B cell (primary cell): ENCODE measurements at regions not wholly inside any gene's neighbourhood (a gene's known extent, or its start where the extent isn't known, plus 50 kb on each side); places are given as distances from the start of the nearest gene placed in this dataset.
A peak's percentile ranks its signal among the peaks of the same experiment; 100 is the strongest.
"Not testable (repeated sequence)": the region's sequence is repeated elsewhere in the genome, so short reads cannot be mapped to it uniquely, and the experiment has no call there.

Source experiments
- ATAC-seq: fragments of 200-7000 bp; cut with Tn5 transposase; one replicate; pipeline ENCODE4 v1.10.0; 2021; ENCODE audit warnings: low read depth, mild to moderate bottlenecking, moderate number of reproducible peaks, moderate library complexity
- CTCF ChIA-PET: fragments of 350-600 bp; sonication (Branson Sonifier 250); formaldehyde crosslinking; loops from one replicate; lab custom pipeline; 2021; ENCODE audit warnings: antibody characterized with exemption, inconsistent platforms; lab: Charles Lee
- POLR2A ChIA-PET: fragments of 350-600 bp; sonication (Branson Sonifier 250); formaldehyde crosslinking; loops from one replicate; lab custom pipeline; 2021; ENCODE audit warnings: antibody characterized with exemption; lab: Charles Lee
- DNase-seq: peaks from one replicate; pipeline ENCODE4 v3.0.0; 2013
- H2AFZ ChIP-seq: 2 replicates; pipeline ENCODE4 v1.6.1; 2012; ENCODE audit warnings: mild to moderate bottlenecking, low read depth, low read length; ENCODE audit not compliant: insufficient read depth, poor library complexity, severe bottlenecking
- H3K27ac ChIP-seq, 2 donors: 1 replicate in 1 of 2; 2 replicates in 1 of 2; pipeline ENCODE4 v1.5.1; 2012 to 2013; ENCODE audit warnings: low read length in 2 of 2, mild to moderate bottlenecking in 2 of 2, moderate library complexity in 1 of 2
- H3K27me3 ChIP-seq, 4 experiments: fragments of 200-600 bp in 1 of 4; sonication (generic) in 1 of 4; replicated peaks in 1 of 4; 1 replicate in 2 of 4; 2 replicates in 2 of 4; pipeline versions ENCODE4 v1.6.1 to v1.7.0; 2013 to 2016; ENCODE audit warnings: low read length in 3 of 4, mild to moderate bottlenecking in 2 of 4, mixed read lengths in 1 of 4, moderate library complexity in 1 of 4; ENCODE audit not compliant: insufficient read depth in 4 of 4, control insufficient read depth in 3 of 4; ENCODE audit errors: control extremely low read depth in 1 of 4
- H3K36me3 ChIP-seq, 2 experiments: replicated peaks in 1 of 2; 1 replicate in 1 of 2; 2 replicates in 1 of 2; pipeline versions ENCODE4 v1.6.1 to v1.7.1; 2013; ENCODE audit warnings: low read length in 1 of 2; ENCODE audit not compliant: insufficient read depth in 2 of 2, control insufficient read depth in 1 of 2; ENCODE audit errors: control extremely low read depth in 1 of 2, extremely low read depth in 1 of 2
- H3K4me1 ChIP-seq, 2 donors: fragments of 200-600 bp in 1 of 2; sonication (generic) in 1 of 2; 1 replicate in 1 of 2; 2 replicates in 1 of 2; pipeline versions ENCODE4 v1.5.1 to v1.6.1; 2013 to 2017; ENCODE audit warnings: low read length in 2 of 2; ENCODE audit not compliant: control insufficient read depth in 2 of 2, insufficient read depth in 2 of 2
- H3K4me2 ChIP-seq: replicated peaks from 2 replicates; pipeline ENCODE3; 2012; ENCODE audit warnings: mild to moderate bottlenecking, low read depth, low read length; ENCODE audit not compliant: poor library complexity, severe bottlenecking
- H3K4me3 ChIP-seq, 5 experiments: fragments of 200-600 bp in 1 of 5; sonication (generic) in 1 of 5; 1 replicate in 3 of 5; 2 replicates in 2 of 5; pipeline versions ENCODE4 v1.5.1 to v1.7.0; 2011 to 2016; ENCODE audit warnings: low read length in 4 of 5, mild to moderate bottlenecking in 4 of 5, low read depth in 2 of 5, control low read depth in 1 of 5, moderate library complexity in 1 of 5; ENCODE audit not compliant: insufficient read depth in 1 of 5; ENCODE audit errors: control extremely low read depth in 1 of 5, extremely low read depth in 1 of 5
- H3K79me2 ChIP-seq: fragments of 200-600 bp; sonication (generic); one replicate; pipeline ENCODE4 v1.6.0; 2016; ENCODE audit warnings: low read length; ENCODE audit not compliant: control insufficient read depth, insufficient read depth
- H3K9ac ChIP-seq: fragments of 200-600 bp; sonication (generic); 2 replicates; pipeline ENCODE4 v1.6.1; 2017; ENCODE audit warnings: mild to moderate bottlenecking, low read length, moderate library complexity
- H3K9me3 ChIP-seq, 3 donors: one replicate each; pipeline versions ENCODE4 v1.6.1 to v1.7.1; 2013; ENCODE audit warnings: low read length in 2 of 3; ENCODE audit not compliant: control insufficient read depth in 2 of 3, insufficient read depth in 1 of 3; ENCODE audit errors: control extremely low read depth in 1 of 3
- H4K20me1 ChIP-seq: 2 replicates; pipeline ENCODE4 v1.6.0; 2012; ENCODE audit warnings: mild to moderate bottlenecking, low read length; ENCODE audit not compliant: insufficient read depth, control insufficient read depth, poor library complexity, severe bottlenecking
- H3K27ac Mint-ChIP-seq: one replicate; pipeline ENCODE4 v1.8.0; 2021; ENCODE audit warnings: mixed read lengths
- H3K27me3 Mint-ChIP-seq: one replicate; pipeline ENCODE4 v1.8.0; 2021; ENCODE audit warnings: mixed read lengths
- H3K4me1 Mint-ChIP-seq: one replicate; pipeline ENCODE4 v1.8.0; 2021; ENCODE audit warnings: mixed read lengths
- H3K4me3 Mint-ChIP-seq: one replicate; pipeline ENCODE4 v1.8.0; 2021; ENCODE audit warnings: mixed read lengths
- H3K9me3 Mint-ChIP-seq: one replicate; pipeline ENCODE4 v1.8.0; 2022; ENCODE audit warnings: mixed read lengths; ENCODE audit not compliant: insufficient read depth
- EZH2 ChIP-seq: IDR thresholded peaks from 2 replicates; pipeline ENCODE4 v1.6.1; 2012; ENCODE audit warnings: borderline replicate concordance, low read depth, mild to moderate bottlenecking, moderate library complexity, low read length; ENCODE audit not compliant: insufficient read depth, poor library complexity, severe bottlenecking
- WGBS: methylation state at CpG from one replicate; pipeline ENCODE4 v1.1.5; 2013; ENCODE audit warnings: missing lambda C conversion rate; ENCODE audit not compliant: insufficient coverage; 5-methylcytosine and 5-hydroxymethylcytosine counted together
- intact Hi-C: fragments of 100-400 bp; cut with micrococcal nuclease; formaldehyde crosslinking; loops from one replicate; pipeline ENCODE4 v1.10.0; 2022
- TF ChIP-seq, protein P1 (sequence below): fragments of 200-600 bp; IDR thresholded peaks from one replicate; pipeline ENCODE4 v1.8.0; 2022; ENCODE audit warnings: antibody characterized with exemption, mild to moderate bottlenecking

DNA sequence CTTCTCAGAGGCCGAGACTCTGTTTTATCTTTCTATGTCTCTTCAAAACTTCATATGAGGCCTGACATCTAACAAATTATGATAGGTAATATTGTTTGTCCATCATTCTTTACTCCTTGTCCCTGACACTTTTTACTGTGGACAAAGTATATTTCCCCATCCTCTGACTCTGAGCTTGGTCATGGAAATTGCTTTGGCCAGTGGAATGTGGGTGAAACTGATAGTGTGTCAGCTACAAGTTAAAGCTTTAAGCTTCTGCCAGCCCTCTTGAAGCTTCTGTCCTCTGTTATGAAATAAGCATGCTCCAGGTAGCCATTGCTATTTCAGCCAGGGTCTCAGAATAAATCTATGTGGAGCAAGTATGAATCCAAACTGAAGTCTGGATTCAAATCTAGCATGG, 604.6 kb downstream of the BCOR start:
- CTCF ChIA-PET = no interaction called here
- Histone ChIP-seq H2AFZ (no peak overlapping the region), H3K36me3 (no peaks in the 10 kb centered on the region), H3K9me3 (peaks cover 0 to 4% (median 0%) of the 10 kb centered on the region in 3 donors), H3K4me2 (peak overlapping the region; percentile 68), H3K4me3 (no peak overlapping the region), H3K27me3 (no peaks in the 10 kb centered on the region), H3K79me2 (no peaks in the 10 kb centered on the region), H4K20me1 (no peaks in the 10 kb centered on the region), H3K27ac (peak overlapping the region; percentile 38 to 40), H3K4me1 (peaks cover 47 to 51% of the 10 kb centered on the region in 2 donors), H3K9ac (no peak overlapping the region)
- no CpG with 5 or more reads among the region's 1 CpG for WGBS
- H3K4me3 Mint-ChIP-seq = peak overlapping the region; percentile 70
- intact Hi-C loops = no loop called here
- DNase-seq = no peak
- POLR2A ChIA-PET = no interaction called here
- no peaks in the 10 kb centered on the region for H3K27me3 Mint-ChIP-seq
- H3K27ac Mint-ChIP-seq = peak overlapping the region; percentile 82
- ATAC-seq = no peak
- TF ChIP-seq, protein P1, sequence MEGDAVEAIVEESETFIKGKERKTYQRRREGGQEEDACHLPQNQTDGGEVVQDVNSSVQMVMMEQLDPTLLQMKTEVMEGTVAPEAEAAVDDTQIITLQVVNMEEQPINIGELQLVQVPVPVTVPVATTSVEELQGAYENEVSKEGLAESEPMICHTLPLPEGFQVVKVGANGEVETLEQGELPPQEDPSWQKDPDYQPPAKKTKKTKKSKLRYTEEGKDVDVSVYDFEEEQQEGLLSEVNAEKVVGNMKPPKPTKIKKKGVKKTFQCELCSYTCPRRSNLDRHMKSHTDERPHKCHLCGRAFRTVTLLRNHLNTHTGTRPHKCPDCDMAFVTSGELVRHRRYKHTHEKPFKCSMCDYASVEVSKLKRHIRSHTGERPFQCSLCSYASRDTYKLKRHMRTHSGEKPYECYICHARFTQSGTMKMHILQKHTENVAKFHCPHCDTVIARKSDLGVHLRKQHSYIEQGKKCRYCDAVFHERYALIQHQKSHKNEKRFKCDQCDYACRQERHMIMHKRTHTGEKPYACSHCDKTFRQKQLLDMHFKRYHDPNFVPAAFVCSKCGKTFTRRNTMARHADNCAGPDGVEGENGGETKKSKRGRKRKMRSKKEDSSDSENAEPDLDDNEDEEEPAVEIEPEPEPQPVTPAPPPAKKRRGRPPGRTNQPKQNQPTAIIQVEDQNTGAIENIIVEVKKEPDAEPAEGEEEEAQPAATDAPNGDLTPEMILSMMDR = no peak
- no peak for TF ChIP-seq EZH2
- H3K4me1 Mint-ChIP-seq = peaks cover 39% of the 10 kb centered on the region
- H3K9me3 Mint-ChIP-seq = no peaks in the 10 kb centered on the region

DNA sequence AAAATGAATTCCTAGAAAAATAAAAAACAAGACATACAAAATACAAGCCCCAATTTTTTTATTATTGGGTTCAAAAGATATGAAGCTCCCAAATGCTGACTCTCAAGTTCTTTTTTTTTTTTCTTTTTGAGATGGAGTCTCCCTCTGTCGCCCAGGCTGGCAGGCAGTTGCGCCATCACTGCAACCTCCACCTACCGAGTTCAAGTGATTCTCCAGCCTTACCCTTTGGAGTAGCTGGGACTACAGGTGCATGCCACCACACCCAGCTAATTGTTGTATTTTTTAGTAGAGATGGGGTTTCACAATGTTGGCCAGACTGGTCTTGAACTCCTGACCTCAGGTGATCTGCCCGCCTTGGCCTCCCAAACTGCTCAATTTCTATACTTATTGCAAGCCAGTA, 600.6 kb downstream of the BCOR start:
- H3K9ac ChIP-seq, H3K4me3 ChIP-seq, H2AFZ ChIP-seq, H3K27ac ChIP-seq, H3K36me3 ChIP-seq, H3K27me3 ChIP-seq, H4K20me1 ChIP-seq, CTCF ChIA-PET, H3K4me2 ChIP-seq, H3K27me3 Mint-ChIP-seq, H3K9me3 Mint-ChIP-seq, H3K9me3 ChIP-seq, intact Hi-C loops, POLR2A ChIA-PET, H3K4me3 Mint-ChIP-seq, H3K79me2 ChIP-seq, H3K27ac Mint-ChIP-seq, DNase-seq, ATAC-seq: not testable (repeated sequence)
- WGBS = no CpG with 5 or more reads among the region's 4 CpGs
- peaks cover 29 to 31% of the 10 kb centered on the region in 2 donors for H3K4me1 ChIP-seq
- peaks cover 22% of the 10 kb centered on the region for H3K4me1 Mint-ChIP-seq
